PFSK-1 (cell line): ENCODE measurements at regions not wholly inside any gene's neighbourhood (a gene's known extent, or its start where the extent isn't known, plus 50 kb on each side); places are given as distances from the start of the nearest gene placed in this dataset.

Experiments
- FOXP2 ChIP-seq: optimal IDR thresholded peaks from 2 replicates; pipeline ENCODE3; 2011; ENCODE audit warnings: borderline replicate concordance, control low read depth, inconsistent platforms; ENCODE audit not compliant: insufficient read depth; ENCODE audit errors: extremely low read length, extremely low read depth
- POLR2AphosphoS5 ChIP-seq: IDR thresholded peaks from 2 replicates; pipeline ENCODE4 v1.6.1; 2012; ENCODE audit warnings: low read depth, mild to moderate bottlenecking, control low read depth, low read length, moderate library complexity
- SIN3A ChIP-seq: IDR thresholded peaks from 2 replicates; pipeline ENCODE4 v1.6.1; 2012; ENCODE audit warnings: mild to moderate bottlenecking, low read length, moderate library complexity, borderline replicate concordance; ENCODE audit not compliant: insufficient read depth
- TAF1 ChIP-seq: IDR thresholded peaks from 2 replicates; pipeline ENCODE4 v1.6.1; 2012; ENCODE audit warnings: low read length, control low read depth, borderline replicate concordance; ENCODE audit not compliant: insufficient read depth
- TF ChIP-seq, protein P1 (sequence below), 2 experiments: IDR thresholded peaks; 2 replicates each; pipeline versions ENCODE4 v1.6.1 to v1.8.0; 2011 to 2012; ENCODE audit warnings: low read depth in 2 of 2, low read length in 2 of 2, control low read depth in 1 of 2, inconsistent platforms in 1 of 2, mild to moderate bottlenecking in 1 of 2, moderate library complexity in 1 of 2; ENCODE audit not compliant: insufficient read depth in 1 of 2

GRCh38 chr17:14745541-14745940 lies 444.7 kb downstream of the HS3ST3B1 start:
- no peak for TF ChIP-seq FOXP2
- no peak for TF ChIP-seq POLR2AphosphoS5
- TF ChIP-seq, protein P1, sequence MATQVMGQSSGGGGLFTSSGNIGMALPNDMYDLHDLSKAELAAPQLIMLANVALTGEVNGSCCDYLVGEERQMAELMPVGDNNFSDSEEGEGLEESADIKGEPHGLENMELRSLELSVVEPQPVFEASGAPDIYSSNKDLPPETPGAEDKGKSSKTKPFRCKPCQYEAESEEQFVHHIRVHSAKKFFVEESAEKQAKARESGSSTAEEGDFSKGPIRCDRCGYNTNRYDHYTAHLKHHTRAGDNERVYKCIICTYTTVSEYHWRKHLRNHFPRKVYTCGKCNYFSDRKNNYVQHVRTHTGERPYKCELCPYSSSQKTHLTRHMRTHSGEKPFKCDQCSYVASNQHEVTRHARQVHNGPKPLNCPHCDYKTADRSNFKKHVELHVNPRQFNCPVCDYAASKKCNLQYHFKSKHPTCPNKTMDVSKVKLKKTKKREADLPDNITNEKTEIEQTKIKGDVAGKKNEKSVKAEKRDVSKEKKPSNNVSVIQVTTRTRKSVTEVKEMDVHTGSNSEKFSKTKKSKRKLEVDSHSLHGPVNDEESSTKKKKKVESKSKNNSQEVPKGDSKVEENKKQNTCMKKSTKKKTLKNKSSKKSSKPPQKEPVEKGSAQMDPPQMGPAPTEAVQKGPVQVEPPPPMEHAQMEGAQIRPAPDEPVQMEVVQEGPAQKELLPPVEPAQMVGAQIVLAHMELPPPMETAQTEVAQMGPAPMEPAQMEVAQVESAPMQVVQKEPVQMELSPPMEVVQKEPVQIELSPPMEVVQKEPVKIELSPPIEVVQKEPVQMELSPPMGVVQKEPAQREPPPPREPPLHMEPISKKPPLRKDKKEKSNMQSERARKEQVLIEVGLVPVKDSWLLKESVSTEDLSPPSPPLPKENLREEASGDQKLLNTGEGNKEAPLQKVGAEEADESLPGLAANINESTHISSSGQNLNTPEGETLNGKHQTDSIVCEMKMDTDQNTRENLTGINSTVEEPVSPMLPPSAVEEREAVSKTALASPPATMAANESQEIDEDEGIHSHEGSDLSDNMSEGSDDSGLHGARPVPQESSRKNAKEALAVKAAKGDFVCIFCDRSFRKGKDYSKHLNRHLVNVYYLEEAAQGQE (IDR thresholded peaks at IDR 0.05; ENCODE audit: insufficient read depth in 1 of 2, low read depth in 2 of 2, low read length in 2 of 2) = no peak
- TF ChIP-seq TAF1 = no peak
- TF ChIP-seq SIN3A = no peak

GRCh38 chr17:14744761-14745473 lies 444.0 kb downstream of the HS3ST3B1 start:
- TF ChIP-seq, protein P1 (IDR thresholded peaks at IDR 0.05; ENCODE audit: insufficient read depth in 1 of 2, low read depth in 2 of 2, low read length in 2 of 2) = no peak
- TF ChIP-seq FOXP2 (no peak), POLR2AphosphoS5 (no peak), SIN3A (no peak), TAF1 (no peak)

DNA sequence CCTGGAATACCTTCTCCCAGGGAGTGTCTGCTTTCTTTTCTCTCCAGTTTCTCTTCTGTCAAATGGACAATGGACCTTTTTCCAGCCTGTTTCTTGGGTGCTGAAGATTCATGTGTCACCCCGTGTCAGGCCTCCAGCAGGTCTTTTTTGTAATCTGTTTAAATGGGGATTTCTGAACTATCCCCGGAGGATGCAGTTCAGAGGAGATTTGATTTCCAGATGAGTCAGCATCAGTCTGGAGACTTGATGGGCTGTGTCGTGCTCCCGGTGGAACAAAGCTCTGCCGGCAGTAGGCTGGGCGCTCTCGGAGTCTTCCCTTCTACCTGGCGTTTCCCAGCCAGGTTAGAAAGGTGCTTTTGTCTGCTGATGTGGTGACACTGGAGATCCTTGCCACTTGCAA lies 440.6 kb downstream of the HS3ST3B1 start:
- no peak for TF ChIP-seq FOXP2
- TF ChIP-seq SIN3A = no peak
- no peak for TF ChIP-seq POLR2AphosphoS5
- TF ChIP-seq, protein P1 (IDR thresholded peaks at IDR 0.05; ENCODE audit: insufficient read depth in 1 of 2, low read depth in 2 of 2, low read length in 2 of 2) = no peak
- TF ChIP-seq TAF1 = no peak

- TF ChIP-seq, protein P1 (IDR thresholded peaks at IDR 0.05; ENCODE audit: insufficient read depth in 1 of 2, low read depth in 2 of 2, low read length in 2 of 2) = no peak
- no peak for TF ChIP-seq FOXP2
- no peak for TF ChIP-seq TAF1
- TF ChIP-seq SIN3A = no peak
- no peak for TF ChIP-seq POLR2AphosphoS5
Observed at GRCh38 chr17:14739656-14740431, 439.0 kb downstream of the HS3ST3B1 start.
